WTC11 (cell line): ENCODE measurements at regions not wholly inside any gene's neighbourhood (a gene's known extent, or its start where the extent isn't known, plus 50 kb on each side); places are given as distances from the start of the nearest gene placed in this dataset.
A peak's percentile ranks its signal among the peaks of the same experiment; 100 is the strongest.

ENCODE experiments used
- ATAC-seq: fragments of 200-7000 bp; cut with Tn5 transposase; 2 replicates; pipeline ENCODE4 v1.10.0; 2021; ENCODE audit warnings: mild to moderate bottlenecking, moderate library complexity
- CTCF ChIA-PET: fragments of 300-600 bp; sonication (Branson Sonifier 250); formaldehyde crosslinking; loops from one replicate; lab custom pipeline; 2021; ENCODE audit warnings: antibody characterized with exemption; lab: Charles Lee
- POLR2A ChIA-PET: fragments of 350-600 bp; sonication (Branson Sonifier 250); formaldehyde crosslinking; loops from one replicate; lab custom pipeline; 2021; ENCODE audit warnings: antibody characterized with exemption; lab: Charles Lee
- DNase-seq: peaks from one replicate; pipeline ENCODE4 v3.0.0; 2021; ENCODE audit warnings: low spot score
- H3K27ac Mint-ChIP-seq: 2 replicates; pipeline ENCODE4 v1.8.0; 2021; ENCODE audit warnings: mixed read lengths
- H3K27me3 Mint-ChIP-seq: 2 replicates; pipeline ENCODE4 v1.8.0; 2021; ENCODE audit warnings: low read depth, mild to moderate bottlenecking, moderate library complexity, mixed read lengths
- H3K36me3 Mint-ChIP-seq: 2 replicates; pipeline ENCODE4 v1.8.0; 2021; ENCODE audit warnings: mixed read lengths
- H3K4me1 Mint-ChIP-seq: 2 replicates; pipeline ENCODE4 v1.8.0; 2022; ENCODE audit warnings: mixed read lengths
- H3K4me3 Mint-ChIP-seq: 2 replicates; pipeline ENCODE4 v1.8.0; 2021; ENCODE audit warnings: mild to moderate bottlenecking, moderate library complexity, mixed read lengths
- H3K9me3 Mint-ChIP-seq: 2 replicates; pipeline ENCODE4 v1.8.0; 2021; ENCODE audit warnings: mixed read lengths
- CTCF ChIP-seq: fragments of 200-600 bp; IDR thresholded peaks from 2 replicates; pipeline ENCODE4 v1.8.0; 2022; ENCODE audit warnings: antibody characterized with exemption
- ERG ChIP-seq: fragments of 250-450 bp; sonication (Bioruptor Pico); IDR thresholded peaks from 2 replicates; pipeline ENCODE4 v1.8.0; 2021; ENCODE audit warnings: mild to moderate bottlenecking
- ESRRA ChIP-seq: sonication (generic); formaldehyde crosslinking; IDR thresholded peaks from 2 replicates; pipeline ENCODE4 v1.8.1; 2022; ENCODE audit warnings: mild to moderate bottlenecking, missing genetic modification reagents, borderline replicate concordance
- ETV6 ChIP-seq: sonication (generic); formaldehyde crosslinking; IDR thresholded peaks from 2 replicates; pipeline ENCODE4 v1.8.1; 2022; ENCODE audit warnings: mild to moderate bottlenecking, missing genetic modification reagents
- FOXP1 ChIP-seq: sonication (generic); formaldehyde crosslinking; IDR thresholded peaks from 2 replicates; pipeline ENCODE4 v1.8.0; 2022; ENCODE audit warnings: missing genetic modification reagents, mild to moderate bottlenecking, moderate library complexity, borderline replicate concordance
- HMGXB4 ChIP-seq: sonication (generic); formaldehyde crosslinking; IDR thresholded peaks from 2 replicates; pipeline ENCODE4 v1.8.1; 2023; ENCODE audit warnings: mild to moderate bottlenecking, moderate library complexity, missing genetic modification reagents
- NFE2L1 ChIP-seq: sonication (generic); formaldehyde crosslinking; IDR thresholded peaks from 2 replicates; pipeline ENCODE4 v1.8.1; 2023; ENCODE audit warnings: missing genetic modification reagents
- NR2C2 ChIP-seq: sonication (generic); formaldehyde crosslinking; IDR thresholded peaks from 2 replicates; pipeline ENCODE4 v1.8.0; 2022; ENCODE audit warnings: mild to moderate bottlenecking, missing genetic modification reagents
- OVOL2 ChIP-seq: fragments of 250-450 bp; sonication (Bioruptor Pico); IDR thresholded peaks from 2 replicates; pipeline ENCODE4 v1.9.0; 2021; ENCODE audit warnings: mild to moderate bottlenecking, borderline replicate concordance
- PRRX2 ChIP-seq: fragments of 250-450 bp; sonication (Bioruptor Pico); IDR thresholded peaks from 2 replicates; pipeline ENCODE4 v1.8.0; 2021; ENCODE audit warnings: mild to moderate bottlenecking
- SMAD4 ChIP-seq: sonication (generic); formaldehyde crosslinking; IDR thresholded peaks from 2 replicates; pipeline ENCODE4 v1.8.0; 2022; ENCODE audit warnings: mild to moderate bottlenecking, missing genetic modification reagents
- TEAD4 ChIP-seq: sonication (generic); formaldehyde crosslinking; IDR thresholded peaks from 2 replicates; pipeline ENCODE4 v1.8.0; 2022; ENCODE audit warnings: mild to moderate bottlenecking, missing genetic modification reagents
- USF1 ChIP-seq: sonication (generic); formaldehyde crosslinking; IDR thresholded peaks from 2 replicates; pipeline ENCODE4 v1.8.0; 2022; ENCODE audit warnings: mild to moderate bottlenecking, missing genetic modification reagents
- ZNF138 ChIP-seq: sonication (generic); formaldehyde crosslinking; conservative IDR thresholded peaks from 2 replicates; pipeline ENCODE4 v1.8.1; 2022; ENCODE audit warnings: mild to moderate bottlenecking, moderate library complexity, missing genetic modification reagents
- ZNF219 ChIP-seq: sonication (generic); formaldehyde crosslinking; IDR thresholded peaks from 2 replicates; pipeline ENCODE4 v1.8.0; 2023; ENCODE audit warnings: missing genetic modification reagents, mild to moderate bottlenecking, borderline replicate concordance
- ZNF263 ChIP-seq: sonication (generic); formaldehyde crosslinking; IDR thresholded peaks from 2 replicates; pipeline ENCODE4 v1.8.1; 2022; ENCODE audit warnings: low read depth, mild to moderate bottlenecking, moderate library complexity, missing genetic modification reagents
- ZNF317 ChIP-seq: sonication (generic); formaldehyde crosslinking; IDR thresholded peaks from 2 replicates; pipeline ENCODE4 v1.8.1; 2023; ENCODE audit warnings: low read depth, mild to moderate bottlenecking, moderate library complexity, missing genetic modification reagents, borderline replicate concordance
- ZNF416 ChIP-seq: fragments of 250-450 bp; sonication (Bioruptor Pico); IDR thresholded peaks from 2 replicates; pipeline ENCODE4 v1.9.0; 2021; ENCODE audit warnings: mild to moderate bottlenecking, inconsistent platforms
- TF ChIP-seq, protein P1 (sequence below): fragments of 250-450 bp; sonication (Bioruptor Pico); conservative IDR thresholded peaks from 2 replicates; pipeline ENCODE4 v1.9.0; 2021; ENCODE audit warnings: mild to moderate bottlenecking
- TF ChIP-seq, protein P2 (sequence below): sonication (generic); formaldehyde crosslinking; IDR thresholded peaks from 2 replicates; pipeline ENCODE4 v1.8.0; 2022; ENCODE audit warnings: mild to moderate bottlenecking, missing genetic modification reagents

GRCh38 chr6:19205076-19205475 is 632.1 kb upstream of the ID4 start:
- Mint-ChIP-seq H3K27ac (no peak overlapping the region), H3K36me3 (peaks cover 12% of the 10 kb centered on the region), H3K9me3 (peaks cover 29% of the 10 kb centered on the region), H3K4me1 (no peaks in the 10 kb centered on the region), H3K4me3 (no peak overlapping the region), H3K27me3 (no peaks in the 10 kb centered on the region)
- ChIA-PET CTCF (no interaction called here), POLR2A (no interaction called here)
- TF ChIP-seq, protein P1, sequence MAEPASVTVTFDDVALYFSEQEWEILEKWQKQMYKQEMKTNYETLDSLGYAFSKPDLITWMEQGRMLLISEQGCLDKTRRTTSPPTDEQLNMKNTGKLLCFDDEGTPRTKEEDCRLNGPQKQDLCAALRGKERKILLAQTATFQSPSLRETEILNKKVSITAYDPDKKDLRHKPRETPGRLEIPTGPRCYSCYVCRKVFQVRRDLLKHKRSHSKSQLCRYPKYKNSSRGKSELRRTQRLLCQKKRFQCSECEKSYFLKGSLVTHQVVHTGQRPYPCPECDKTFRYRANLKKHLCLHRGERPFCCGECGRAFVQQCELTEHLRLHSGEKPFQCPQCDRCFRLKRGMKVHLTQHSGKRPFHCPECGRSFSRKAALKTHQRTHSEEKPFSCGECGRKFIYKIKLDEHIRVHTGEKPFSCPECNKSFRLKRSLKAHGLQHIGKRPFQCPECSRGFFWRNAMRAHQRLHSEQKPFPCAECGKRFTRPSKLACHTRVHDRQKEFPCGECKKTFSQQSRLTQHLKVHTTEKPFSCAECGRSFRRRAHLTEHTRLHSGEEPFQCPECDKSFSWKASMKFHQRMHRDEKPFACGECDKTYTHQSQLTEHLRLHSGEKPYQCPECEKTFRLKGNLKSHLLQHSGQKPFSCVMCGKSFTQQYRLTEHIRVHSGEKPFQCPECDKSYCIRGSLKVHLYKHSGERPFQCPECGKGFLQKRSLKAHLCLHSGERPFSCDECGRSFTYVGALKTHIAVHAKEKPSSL, result no peak
- TF ChIP-seq ETV6 (CRISPR knock-in tag) (no peak), NR2C2 (CRISPR knock-in tag) (no peak), ERG (CRISPR knock-in tag) (no peak), SMAD4 (CRISPR knock-in tag) (no peak)
- ATAC-seq, result no peak
- DNase-seq, result no peak

DNA sequence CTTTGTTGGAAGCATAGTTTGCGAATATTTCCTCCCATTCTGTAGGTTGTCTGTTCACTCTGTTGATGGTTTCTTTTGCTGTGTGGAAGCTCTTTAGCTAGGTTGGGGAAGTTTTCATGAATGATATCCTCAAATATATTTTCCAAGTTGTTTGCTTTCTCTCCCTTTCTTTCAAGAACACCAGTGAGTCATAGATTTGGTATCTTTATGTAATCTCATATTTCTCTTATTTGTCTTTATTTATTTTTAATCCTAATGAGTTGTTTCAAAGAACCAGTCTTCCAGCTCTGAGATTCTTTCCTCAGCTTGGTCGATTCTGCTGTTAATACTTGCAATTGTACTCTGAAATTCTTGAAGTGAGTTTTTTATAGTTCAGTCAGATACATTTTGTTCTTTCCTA is 628.0 kb upstream of the ID4 start:
- ATAC-seq (no peak), DNase-seq (no peak)
- Mint-ChIP-seq H3K4me3 (no peak overlapping the region), H3K4me1 (peaks cover 2% of the 10 kb centered on the region; the same call in 1 of the 2 replicates), H3K36me3 (peaks cover 3% of the 10 kb centered on the region; the same call in 1 of the 2 replicates), H3K27me3 (peaks cover 3% of the 10 kb centered on the region; the same call in 1 of the 2 replicates), H3K27ac (no peak overlapping the region), H3K9me3 (peaks cover 17% of the 10 kb centered on the region)
- POLR2A ChIA-PET, result no interaction called here
- CTCF ChIA-PET, result interaction anchor here (3.4 kb wide), 1 partner anchor 184 kb away, joined by 38 read pairs; no protein-coding TSS in a partner anchor
- no peak for TF ChIP-seq SMAD4 (CRISPR knock-in tag)

DNA sequence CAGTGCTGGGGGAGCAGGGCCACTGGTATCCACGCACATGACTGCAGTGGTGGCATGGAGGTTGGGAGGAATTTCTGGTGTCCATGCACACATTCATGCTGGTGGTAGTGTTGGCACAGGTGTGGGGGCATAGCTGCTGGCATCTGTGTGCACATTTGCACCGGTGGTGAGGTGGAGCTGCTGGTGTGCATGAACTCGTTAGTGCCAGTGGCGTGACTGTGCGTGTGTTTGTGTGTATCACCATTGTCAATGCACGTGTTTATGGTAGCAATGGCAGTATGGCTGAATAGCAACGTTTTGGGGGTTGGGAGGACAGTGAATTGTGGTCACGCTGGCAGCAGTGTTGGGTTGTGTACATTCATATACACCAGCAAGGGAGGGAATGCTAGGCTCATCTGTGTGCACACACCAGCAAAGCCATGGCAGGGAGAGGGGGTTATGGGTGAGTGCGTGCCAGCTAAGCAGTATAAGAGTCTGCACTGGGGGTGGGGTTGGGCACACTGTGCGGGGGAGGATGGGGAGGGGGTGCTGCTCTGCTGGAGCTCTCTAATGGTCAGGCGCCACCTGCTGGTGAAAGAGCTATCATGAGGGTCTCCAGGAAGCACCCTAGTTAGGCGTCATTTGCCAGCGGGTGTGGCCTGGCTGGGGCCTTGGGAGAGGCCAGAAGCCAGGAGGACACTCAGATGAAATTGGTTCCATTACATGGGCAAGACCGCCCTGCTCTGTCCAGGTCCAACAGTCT is 626.1 kb upstream of the ID4 start:
- Mint-ChIP-seq H3K27me3 (peaks cover 3% of the 10 kb centered on the region; the same call in 1 of the 2 replicates), H3K4me3 (no peak overlapping the region), H3K4me1 (peaks cover 2% of the 10 kb centered on the region; the same call in 1 of the 2 replicates), H3K9me3 (peaks cover 23% of the 10 kb centered on the region), H3K36me3 (peaks cover 5% of the 10 kb centered on the region; the same call in 1 of the 2 replicates), H3K27ac (no peak overlapping the region)
- DNase-seq, result peak; percentile 83
- 0 out of 2 replicates have a peak, but pooled peaks have one; percentile 49 for TF ChIP-seq ZNF138
- no peak for TF ChIP-seq OVOL2 (CRISPR knock-in tag)
- TF ChIP-seq SMAD4 (CRISPR knock-in tag), result no peak
- TF ChIP-seq HMGXB4 (CRISPR knock-in tag), result no peak
- peak; percentile 74 for TF ChIP-seq CTCF
- no peak for TF ChIP-seq FOXP1 (CRISPR knock-in tag)
- ChIA-PET CTCF (interaction anchor here (0.6 to 3.4 kb wide), 25 partner anchors 11 to 846 kb away, joined by 3 to 38 read pairs (median 4); no protein-coding TSS in a partner anchor), POLR2A (no interaction called here)
- peak; percentile 99 for ATAC-seq

DNA sequence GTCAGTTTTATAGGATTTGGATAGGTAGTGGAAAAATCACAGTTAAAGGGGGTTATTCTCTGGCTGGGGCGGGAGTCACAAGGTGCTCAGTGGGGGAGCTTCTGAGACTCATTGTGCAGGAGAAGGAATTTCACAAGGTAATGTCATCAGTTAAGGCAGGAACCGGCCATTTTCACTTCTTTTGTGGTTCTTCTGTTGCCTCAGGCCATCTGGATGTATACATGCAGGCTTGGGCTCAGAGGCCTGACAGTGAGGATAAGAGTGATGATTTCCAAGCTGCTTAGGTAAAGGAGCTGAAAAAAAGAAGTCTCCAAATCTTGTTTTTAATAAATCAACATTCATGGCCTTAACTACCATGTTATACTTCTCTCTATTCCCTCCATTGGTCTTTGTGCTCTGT is 622.9 kb upstream of the ID4 start:
- Mint-ChIP-seq H3K27me3 (peaks cover 3% of the 10 kb centered on the region; the same call in 1 of the 2 replicates), H3K4me3 (no peak overlapping the region), H3K27ac (no peak overlapping the region), H3K9me3 (peaks cover 19% of the 10 kb centered on the region), H3K36me3 (peaks cover 5% of the 10 kb centered on the region; the same call in 1 of the 2 replicates), H3K4me1 (peaks cover 2% of the 10 kb centered on the region; the same call in 1 of the 2 replicates)
- no peak for ATAC-seq
- DNase-seq, result no peak
- POLR2A ChIA-PET, result no interaction called here
- CTCF ChIA-PET, result no interaction called here
- TF ChIP-seq, protein P2, sequence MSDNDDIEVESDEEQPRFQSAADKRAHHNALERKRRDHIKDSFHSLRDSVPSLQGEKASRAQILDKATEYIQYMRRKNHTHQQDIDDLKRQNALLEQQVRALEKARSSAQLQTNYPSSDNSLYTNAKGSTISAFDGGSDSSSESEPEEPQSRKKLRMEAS, result no peak
- TF ChIP-seq ZNF219 (CRISPR knock-in tag) (no peak), ZNF317 (CRISPR knock-in tag) (no peak), ESRRA (CRISPR knock-in tag) (no peak), PRRX2 (CRISPR knock-in tag) (no peak), FOXP1 (CRISPR knock-in tag) (no peak), USF1 (CRISPR knock-in tag) (no peak), TEAD4 (CRISPR knock-in tag) (no peak), ZNF416 (CRISPR knock-in tag) (no peak), NFE2L1 (no peak), ZNF263 (CRISPR knock-in tag) (no peak)
